Amniotic epithelial cell (primary cell): ENCODE measurements at regions not wholly inside any gene's neighbourhood (a gene's known extent, or its start where the extent isn't known, plus 50 kb on each side); places are given as distances from the start of the nearest gene placed in this dataset.
A peak's percentile ranks its signal among the peaks of the same experiment; 100 is the strongest.
"Not testable (repeated sequence)": the region's sequence is repeated elsewhere in the genome, so short reads cannot be mapped to it uniquely, and the experiment has no call there.

ENCODE experiments used
- DNase-seq: peaks from one replicate; pipeline ENCODE4 v3.0.0-alpha.2; 2010; ENCODE audit warnings: low read depth

DNA sequence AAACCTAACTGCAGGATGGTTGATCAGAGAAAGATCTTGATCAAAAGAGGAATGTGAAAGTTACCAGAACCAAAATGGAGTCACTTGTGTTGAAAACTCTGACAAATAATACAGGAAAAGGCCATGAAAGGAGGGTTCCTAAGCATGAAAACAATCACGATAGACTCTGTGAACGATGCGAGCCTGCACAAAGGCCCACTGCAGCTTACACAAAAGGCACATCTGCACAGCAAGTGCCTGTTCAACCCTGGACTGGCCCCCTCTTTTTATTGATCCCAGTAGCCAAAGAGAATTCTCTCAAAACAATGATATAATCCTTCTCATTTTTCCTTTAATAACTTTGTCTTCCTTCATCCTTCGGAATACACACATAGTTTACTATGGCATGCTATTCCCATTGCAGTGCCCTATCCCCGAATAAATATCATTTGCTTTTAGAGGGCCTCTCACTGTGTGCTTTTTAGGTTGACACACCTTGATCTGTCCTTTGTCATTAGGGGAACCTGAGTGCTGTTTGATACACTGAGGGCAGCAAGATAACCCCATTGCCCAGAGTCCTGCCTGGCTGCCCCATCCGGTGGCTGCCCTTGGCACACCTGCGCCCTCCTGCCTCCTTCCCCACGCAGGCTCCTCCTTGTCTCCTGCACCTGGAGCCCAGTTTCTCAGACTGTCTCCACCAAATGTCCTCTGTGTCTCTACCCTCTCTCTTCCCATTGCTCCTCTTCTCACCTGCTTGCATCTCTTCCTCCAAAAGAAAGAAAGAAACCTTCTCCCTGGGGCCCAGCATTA lies 98.3 kb upstream of the FRMD1 start:
- DNase-seq: no peak

DNA sequence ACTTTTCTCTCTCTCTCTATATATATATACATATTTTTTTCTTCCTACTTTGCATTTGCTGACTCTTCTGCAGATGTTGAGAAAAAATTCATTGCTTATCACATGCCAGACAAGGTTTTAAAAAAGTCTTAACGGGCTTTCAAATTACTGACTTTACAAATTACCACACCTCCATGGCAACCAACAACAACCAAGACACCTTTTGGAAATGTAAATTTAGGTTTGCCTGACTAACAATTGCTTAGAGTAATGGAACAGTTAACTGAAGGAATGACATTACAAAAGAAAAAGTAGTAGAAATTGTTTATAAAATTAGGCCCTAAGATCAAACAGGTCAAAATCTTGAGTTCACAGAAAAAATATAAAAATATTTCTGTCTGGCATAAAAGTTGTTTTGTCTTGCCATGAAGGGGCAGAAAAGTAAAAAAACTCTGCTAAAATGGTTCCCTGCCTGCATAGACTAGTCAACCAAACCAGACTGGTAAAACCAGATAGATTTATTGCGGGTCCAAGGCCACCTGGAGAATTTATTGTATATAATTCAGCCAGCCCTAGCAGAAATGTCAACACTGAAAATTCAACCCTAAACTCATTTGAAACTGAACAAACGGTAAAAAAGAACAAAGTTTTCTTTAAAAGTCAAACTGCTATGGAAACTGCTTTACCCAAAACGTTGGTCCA lies 92.8 kb upstream of the FRMD1 start:
- DNase-seq: no peak

DNA sequence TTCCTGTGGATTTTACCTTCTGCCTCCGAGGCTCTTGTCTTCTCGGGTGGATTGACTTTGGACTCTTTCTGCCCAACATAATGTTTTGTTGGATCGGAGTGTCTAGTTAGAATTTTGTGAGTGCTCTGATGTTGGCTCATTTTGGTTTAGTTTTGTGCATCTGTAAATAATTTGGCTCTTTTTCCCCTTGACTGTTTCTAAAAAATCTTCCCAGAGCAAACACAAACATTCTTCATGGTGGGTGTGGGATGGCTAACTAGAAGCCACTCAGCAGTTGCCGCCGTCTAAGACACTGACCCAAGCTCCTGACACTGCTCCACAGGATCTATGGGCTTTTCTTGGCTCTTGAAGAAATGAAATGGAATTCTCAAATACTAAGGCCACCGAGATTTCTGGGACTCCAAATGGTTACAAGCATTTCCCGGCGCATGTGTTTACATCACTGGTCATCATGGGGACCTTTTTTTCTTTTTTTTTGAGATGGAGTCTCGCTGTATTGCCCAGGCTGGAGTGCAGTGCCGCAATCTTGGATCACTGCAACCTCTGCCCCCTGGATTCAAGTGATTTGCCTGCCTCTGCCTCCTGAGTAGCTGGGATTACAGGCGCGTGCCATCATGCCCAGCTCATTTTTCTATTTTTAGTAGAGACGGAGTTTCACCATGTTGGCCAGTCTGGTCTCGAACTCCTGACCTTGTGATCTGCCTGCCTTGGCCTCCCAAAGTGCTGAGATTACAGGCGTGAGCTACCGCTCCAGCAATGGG lies 92.0 kb upstream of the FRMD1 start:
- DNase-seq: no peak

DNA sequence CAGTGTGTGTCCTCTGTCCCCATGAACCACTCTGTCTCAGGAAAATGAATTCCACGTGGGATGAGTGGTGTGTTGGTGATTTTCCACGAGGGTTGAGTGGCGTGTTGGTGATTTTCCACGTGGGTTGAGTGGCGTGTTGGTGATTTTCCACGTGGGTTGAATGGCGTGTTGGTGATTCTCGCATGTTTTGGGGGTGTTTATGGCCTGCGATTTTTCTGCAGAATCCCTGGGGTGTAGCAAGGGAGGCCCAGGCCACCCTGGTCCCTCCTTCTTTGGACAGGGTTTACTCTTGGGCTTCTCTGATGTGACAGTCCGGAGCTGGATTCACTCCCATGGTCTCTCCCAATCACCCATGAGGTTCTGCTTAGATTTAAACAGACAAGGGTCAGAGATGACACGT lies 90.6 kb upstream of the FRMD1 start:
- no peak for DNase-seq

DNA sequence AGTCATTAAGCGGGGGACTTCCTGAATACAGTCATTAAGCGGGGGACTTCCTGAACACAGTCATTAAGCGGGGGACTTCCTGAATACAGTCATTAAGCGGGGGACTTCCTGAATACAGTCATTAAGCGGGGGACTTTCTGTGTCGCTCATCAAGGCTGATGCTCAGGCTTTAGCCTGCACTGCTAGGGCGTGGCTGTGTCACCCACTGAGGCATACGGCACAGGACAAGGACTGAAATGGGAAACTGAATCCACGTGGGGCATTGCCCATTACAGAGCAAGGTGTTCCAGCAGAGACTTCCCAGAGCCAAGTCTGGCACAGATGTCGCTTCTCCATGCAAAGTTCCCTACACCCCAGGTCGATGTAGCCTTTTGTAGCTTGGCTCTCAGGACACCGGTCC lies 89.9 kb upstream of the FRMD1 start:
- DNase-seq: not testable (repeated sequence)

DNA sequence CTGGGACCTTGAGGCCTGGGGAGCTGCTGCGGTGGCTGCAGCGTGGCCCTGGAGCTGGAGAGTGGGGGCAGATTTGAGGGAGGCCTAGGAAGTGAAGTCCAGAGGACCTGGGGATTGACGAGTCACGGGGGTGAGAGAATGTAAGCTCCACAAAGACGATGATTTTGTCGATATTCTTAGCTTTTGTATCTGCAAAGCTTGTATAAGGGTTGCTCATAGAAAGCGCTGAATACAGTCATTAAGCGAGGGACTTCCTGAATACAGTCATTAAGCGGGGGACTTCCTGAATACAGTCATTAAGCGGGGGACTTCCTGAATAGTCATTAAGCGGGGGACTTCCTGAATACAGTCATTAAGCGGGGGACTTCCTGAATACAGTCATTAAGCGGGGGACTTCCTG lies 89.3 kb upstream of the FRMD1 start:
- not testable (repeated sequence) for DNase-seq

DNA sequence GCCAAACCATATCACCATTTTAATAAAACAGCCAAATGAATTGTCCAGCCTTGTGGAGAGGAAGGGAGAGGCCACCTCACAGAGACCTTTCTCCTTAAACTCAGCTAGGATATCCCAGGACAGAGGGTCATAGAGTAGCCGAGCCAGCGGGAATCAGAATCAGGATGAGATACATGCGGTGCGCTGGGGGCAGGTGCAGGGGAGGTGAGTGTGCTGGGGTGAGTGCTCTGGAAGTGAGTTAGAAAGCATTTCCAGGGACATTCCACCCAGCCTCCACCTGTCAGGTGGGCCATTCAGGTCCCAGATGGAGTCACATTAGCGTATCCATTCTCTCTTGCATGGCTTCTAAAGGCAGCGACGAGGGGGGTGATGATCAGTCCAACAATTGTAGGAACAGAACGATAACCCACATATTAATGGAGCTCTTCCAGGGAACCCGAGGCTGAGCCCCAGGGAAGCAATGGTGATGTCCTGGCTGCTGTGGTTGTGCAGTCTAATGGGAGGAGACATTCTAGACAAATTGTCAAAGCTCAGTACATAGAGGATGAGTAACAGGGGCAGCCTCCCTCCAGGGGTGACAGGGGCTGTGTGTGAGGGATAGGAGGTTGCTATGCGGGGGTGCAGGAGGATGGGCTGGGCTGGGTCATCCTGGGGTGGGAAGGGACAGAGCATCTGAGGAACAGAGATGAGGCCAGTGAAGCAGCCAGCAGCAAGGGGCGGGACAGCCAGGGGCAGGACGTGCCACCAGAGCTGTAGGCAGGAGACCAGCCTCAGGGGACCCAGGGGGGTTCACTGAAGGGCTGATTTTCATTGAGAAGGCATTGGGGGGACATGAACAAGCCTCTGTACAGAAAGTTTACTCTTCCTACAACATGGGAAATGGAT lies 88.7 kb upstream of the FRMD1 start:
- no peak for DNase-seq

DNA sequence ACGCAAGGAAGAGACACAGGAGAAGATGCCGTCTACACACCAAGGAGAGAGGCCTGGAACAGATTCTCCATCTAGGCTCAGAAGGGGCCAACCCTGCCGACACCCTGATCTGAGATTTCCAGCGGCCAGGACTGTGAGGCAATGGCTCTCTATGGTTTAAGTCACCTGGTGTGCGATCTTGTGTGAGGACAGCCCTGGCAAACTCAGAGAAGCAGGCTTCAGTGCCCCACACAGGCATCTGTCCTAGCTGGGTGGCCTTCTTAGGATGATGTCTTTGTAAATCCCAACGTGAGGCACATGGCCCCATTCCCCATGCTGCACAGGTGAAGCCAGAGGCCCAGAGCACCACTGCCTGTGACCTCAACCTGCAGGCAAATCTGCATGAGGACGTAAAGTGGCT lies 87.6 kb upstream of the FRMD1 start:
- no peak for DNase-seq

DNA sequence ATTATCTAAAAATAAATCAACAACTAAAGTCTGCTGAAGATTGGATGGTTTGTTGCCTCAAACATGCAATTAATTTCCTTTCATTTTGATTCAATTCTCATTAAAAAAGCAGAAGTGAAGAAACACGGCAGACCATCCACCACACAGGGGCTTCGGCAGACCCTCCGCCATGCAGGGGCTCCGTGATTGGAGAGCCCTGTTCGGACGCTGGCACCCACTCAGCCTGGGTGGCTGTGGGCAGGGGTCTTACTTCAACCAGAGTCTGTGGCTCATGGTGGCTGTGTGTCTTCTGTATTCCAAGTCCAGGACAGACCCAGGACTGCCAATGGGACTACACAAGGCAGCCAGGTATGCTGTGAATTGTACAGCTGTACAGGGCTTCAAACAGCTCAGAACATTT lies 86.9 kb upstream of the FRMD1 start:
- no peak for DNase-seq

DNA sequence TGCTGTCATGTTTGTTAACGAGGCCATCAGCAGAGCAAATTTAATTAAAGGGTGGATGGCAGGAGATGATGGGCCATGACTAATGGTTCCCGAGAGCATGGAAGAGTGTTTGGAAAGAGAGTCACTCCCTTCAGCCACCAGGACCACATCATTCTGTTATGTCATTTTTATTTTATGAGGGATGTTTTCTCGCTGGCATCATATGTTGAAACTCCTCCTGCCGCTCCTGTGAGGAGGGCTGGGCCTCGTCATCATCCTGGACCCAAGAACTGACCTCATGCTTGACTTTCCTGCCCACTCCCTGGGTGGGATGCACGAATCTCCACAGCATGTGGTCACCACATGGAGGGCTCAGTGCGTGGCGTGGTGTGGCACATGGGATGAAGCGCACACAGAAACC lies 86.4 kb upstream of the FRMD1 start:
- peak; percentile 17 for DNase-seq

DNA sequence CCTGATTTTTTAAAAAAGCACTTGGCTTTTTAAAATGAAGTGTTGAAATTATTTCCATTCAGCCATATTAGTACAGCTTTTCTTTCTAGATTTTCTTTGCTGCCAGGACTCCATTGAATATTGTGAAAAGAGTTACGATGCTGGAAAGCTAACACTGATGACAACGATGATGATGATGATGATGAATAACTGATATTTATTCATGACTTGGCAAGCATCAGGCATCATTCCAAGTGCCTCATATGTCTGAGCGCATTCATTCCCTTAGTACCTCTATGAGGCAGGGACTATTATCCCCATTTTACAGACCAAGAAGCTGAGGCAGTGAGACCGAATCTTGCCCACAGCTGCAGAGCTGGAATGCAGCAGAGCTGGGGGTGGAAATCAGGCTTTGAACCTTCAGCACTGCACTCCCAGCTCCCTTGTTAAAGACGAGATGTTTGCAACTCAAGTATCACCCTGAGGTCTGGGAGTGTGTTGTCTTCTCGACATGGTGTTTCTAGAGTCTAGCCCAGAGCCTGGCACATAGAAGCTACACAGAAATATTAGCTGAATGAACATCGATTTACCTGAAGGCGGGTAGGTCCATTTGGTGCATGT lies 85.5 kb upstream of the FRMD1 start:
- DNase-seq: no peak

DNA sequence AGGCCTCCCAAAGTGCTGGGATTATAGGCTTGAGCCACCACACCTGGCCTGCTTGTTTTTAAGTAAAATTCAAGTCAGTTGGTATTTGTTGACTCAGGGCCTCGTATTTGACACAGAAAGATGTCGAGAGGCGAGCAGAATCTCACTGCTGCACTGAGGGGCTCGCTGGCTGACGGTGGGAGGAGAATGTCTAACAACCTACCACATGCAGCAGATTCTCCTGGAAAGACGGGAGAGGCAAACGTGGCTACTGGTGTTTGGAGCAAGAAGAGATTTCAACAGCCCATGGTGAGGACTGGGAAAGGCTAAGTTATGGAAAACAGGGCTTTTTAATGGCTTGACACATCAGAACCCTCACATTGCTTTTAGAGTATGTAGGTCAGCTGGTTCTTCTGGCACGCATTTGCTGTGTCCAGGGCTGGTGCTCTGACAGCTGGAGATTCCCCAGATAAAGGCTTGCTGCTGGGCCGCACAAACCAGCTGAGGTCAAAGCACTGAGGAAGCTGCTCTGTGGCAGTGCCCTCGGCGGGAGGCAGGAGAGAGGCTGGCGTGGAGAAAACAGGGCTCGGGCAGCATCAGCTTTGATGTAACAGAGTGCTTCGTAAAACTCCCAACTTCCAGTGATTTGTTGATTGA lies 84.2 kb upstream of the FRMD1 start:
- DNase-seq: peak; percentile 95

DNA sequence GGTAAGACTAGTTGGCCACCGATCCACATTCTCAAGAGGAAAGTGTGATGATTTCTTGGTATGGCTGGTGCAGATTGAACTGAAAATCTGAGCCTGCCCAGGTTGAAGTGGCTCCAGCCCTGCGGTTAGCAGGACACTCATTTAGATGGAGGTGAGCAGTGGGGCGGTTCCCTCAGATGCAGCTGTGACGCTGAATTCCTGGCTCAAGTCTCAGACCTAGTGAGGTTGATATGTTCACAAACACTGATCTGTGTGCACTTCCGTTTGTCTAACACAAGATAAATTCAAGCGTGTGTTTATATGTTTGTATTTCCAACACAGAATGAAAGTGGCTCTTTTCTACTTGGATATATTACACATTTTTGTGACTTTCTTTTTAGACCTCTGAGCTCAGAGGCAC lies 83.4 kb upstream of the FRMD1 start:
- DNase-seq: no peak

DNA sequence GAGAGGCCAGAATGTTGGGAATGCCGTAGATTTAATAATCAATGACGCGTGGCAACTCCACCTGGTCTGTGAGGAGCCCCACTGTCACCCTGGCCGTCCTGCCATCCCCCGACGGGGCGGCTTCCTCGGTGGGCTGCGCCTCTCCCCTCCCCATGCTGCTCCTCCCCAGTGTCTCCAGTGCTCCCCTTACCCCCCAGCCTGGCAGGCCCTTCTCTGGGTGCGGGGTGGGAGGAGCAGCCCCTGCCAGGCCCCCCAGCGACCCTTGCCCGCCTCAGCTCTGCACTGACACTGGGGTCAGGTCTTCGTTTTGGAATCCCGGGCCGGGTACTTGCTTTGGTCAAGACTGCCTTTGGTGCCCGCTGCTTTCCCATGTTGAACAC lies 82.3 kb upstream of the FRMD1 start:
- no peak for DNase-seq

DNA sequence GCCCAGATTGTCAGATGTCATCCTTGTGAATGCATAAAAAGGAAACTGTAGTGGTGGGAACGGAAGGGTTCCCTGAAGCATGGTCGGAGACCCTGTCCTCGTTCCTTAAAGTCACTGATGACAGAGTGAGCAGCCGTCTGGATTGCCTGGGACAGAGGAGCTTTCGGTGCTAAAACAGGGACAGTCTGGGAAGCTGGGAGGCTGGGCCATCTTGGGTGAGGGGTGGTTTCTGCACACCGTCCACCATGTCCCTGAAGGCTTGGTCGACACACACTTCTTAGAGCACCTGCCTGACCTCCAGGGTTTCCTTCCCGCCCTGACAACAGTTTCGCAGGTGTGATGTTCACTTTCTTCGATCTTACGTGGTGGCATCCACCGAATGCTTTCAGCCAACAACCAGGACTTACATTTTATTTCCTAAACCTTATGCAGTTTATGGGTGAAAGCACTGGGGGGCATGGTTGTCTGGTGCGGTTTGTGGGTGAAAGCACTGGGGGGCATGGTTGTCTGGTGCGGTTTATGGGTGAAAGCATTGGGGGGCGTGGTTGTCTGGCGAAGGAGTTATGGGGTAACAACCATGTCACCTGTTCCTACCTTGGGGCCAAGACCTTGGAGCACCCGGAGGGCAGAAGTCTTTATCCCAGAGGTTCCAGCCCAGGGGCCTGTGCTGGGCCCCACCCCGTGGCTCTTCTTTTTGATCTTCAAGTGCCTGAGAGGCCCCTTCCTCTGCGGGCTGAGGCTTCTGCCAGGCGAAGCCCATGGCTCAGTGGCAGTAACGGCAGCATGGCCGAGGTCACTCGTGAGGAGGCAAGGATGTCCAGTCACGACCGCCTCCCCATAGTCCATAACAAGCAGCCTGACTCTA lies 81.7 kb upstream of the FRMD1 start:
- no peak for DNase-seq

DNA sequence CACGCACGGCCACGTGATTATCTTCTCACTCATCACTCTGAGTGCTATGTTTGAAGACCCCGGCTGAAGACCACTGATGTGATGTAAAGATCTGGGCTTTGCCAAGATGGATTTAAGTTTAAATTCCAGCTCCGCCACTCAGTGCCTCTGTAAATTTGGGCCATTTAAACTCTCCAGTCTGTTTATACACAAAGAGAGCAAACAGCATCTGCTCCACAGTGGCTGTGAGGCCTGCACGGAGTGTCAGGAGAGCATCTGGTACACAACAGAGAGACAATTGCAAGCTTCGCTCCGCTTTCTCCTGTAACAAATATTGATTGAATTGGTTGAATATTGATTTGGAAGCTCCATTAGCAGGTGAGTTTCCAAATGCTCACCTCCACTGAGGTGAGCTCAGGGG lies 80.5 kb upstream of the FRMD1 start:
- DNase-seq: no peak

DNA sequence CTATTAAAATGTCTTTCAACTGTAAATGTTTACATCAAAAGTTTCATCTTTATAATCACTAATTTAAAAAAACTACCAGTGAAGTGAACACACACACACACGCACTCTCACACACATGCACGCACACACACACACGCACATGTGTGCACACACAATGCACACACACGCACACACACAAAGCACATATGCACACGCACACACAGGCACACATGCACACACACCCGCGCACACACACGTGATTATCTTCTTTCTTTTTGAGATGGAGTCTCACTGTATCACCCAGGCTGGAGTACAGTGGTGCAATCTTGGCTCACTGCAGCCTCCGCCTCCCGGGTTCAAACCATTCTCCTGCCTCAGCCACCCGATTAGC lies 80.0 kb upstream of the FRMD1 start:
- DNase-seq: no peak

DNA sequence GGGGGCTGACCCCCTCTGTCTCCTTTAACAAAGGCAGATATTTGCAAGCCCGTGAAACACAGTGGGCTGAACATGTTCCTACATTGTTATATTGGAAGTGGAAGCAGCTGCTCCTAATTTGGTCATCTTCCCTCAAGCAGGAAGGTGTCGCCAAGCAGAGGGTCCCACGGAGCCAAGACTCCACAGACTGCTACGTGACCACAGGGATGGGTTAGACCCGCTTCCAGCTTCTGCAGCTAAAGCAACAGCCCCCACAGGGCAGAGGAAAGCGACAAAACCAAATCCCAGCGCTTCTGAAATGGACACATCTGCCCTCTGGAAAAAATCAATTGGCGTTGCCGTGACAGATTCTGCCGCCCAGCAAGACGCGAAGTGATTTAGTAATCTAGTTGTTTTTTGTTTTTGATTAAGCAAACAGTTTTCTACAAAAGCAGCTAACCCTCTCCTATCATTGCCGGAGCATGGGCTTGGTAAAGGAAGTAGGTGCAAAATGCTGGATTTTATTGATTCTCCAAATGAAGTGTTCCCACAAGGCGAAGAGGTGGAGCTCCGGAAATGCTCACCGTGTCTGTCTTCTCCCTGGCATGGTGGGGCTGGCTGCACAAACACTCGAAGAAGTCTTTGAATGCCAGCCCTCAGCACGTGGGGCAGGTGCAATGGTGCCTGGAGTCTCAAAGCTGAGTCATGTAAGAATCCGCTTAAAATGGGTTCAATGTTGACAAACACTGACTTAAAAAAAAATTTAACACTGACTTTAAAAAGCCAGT lies 79.4 kb upstream of the FRMD1 start:
- DNase-seq: peak; percentile 13
